K562 (cell line): ENCODE measurements at regions not wholly inside any gene's neighbourhood (a gene's known extent, or its start where the extent isn't known, plus 50 kb on each side); places are given as distances from the start of the nearest gene placed in this dataset.

Source experiments
- CBX2 ChIP-seq: fragments of 200-600 bp; sonication (generic); IDR thresholded peaks from one replicate; pipeline ENCODE4 v1.6.1; 2012; ENCODE audit warnings: mild to moderate bottlenecking, low read length, inconsistent platforms; ENCODE audit not compliant: insufficient read depth, poor library complexity, severe bottlenecking
- CTCF ChIP-seq, 3 experiments: IDR thresholded peaks in 2 of 3; conservative IDR thresholded peaks in 1 of 3; 2 replicates each; pipeline ENCODE4 v1.5.1; 2011 to 2012; ENCODE audit warnings: low read length in 3 of 3, mild to moderate bottlenecking in 3 of 3, control low read depth in 2 of 3, improper control_type of control experiment in 1 of 3, inconsistent platforms in 1 of 3, low read depth in 1 of 3, mixed read lengths in 1 of 3, moderate library complexity in 1 of 3; ENCODE audit not compliant: insufficient read depth in 2 of 3
- IRF1 ChIP-seq: sonication (generic); formaldehyde crosslinking; IDR thresholded peaks from 2 replicates; pipeline ENCODE4 v1.8.0; 2022; ENCODE audit warnings: missing genetic modification reagents, mild to moderate bottlenecking, borderline replicate concordance
- LARP7 ChIP-seq: fragments of 450-650 bp; IDR thresholded peaks from 2 replicates; pipeline ENCODE4 v1.6.1; 2016
- SREBF1 ChIP-seq: fragments of 150-350 bp; IDR thresholded peaks from 2 replicates; pipeline ENCODE4 v1.6.1; 2014; ENCODE audit warnings: antibody characterized with exemption, low read depth, low read length, borderline replicate concordance

GRCh38 chr1:22197644-22198043 lies 54.7 kb upstream of the WNT4 start:
- TF ChIP-seq LARP7 (no peak), CTCF (IDR thresholded peaks at IDR 0.05 in 2 of 3, conservative IDR thresholded peaks at IDR 0.05 in 1 of 3; ENCODE audit: insufficient read depth in 2 of 3, low read depth in 1 of 3, low read length in 3 of 3) (no peak), IRF1 (CRISPR knock-in tag) (no peak), CBX2 (no peak), SREBF1 (no peak)
